Tibial artery (tissue), 4 donors: ENCODE measurements at regions not wholly inside any gene's neighbourhood (a gene's known extent, or its start where the extent isn't known, plus 50 kb on each side); places are given as distances from the start of the nearest gene placed in this dataset.
"Not testable (repeated sequence)": the region's sequence is repeated elsewhere in the genome, so short reads cannot be mapped to it uniquely, and the experiment has no call there.

ENCODE experiments used
- DNase-seq, 2 donors: peaks; one replicate each; pipeline ENCODE4 v3.0.0-alpha.2; 2019
- H3K27ac ChIP-seq, 2 donors: fragments of 200-600 bp; sonication (generic) in 1 of 2; 1 replicate in 1 of 2; 2 replicates in 1 of 2; pipeline ENCODE4 v1.5.1; 2018 to 2019; ENCODE audit warnings: mild to moderate bottlenecking in 1 of 2
- H3K27me3 ChIP-seq, 2 donors: fragments of 200-600 bp; sonication (generic) in 1 of 2; one replicate each; pipeline versions ENCODE4 v1.5.1 to v1.6.0; 2016 to 2019
- H3K36me3 ChIP-seq, 3 donors: fragments of 200-600 bp; sonication (generic) in 2 of 3; one replicate each; pipeline ENCODE4 v1.5.1; 2016 to 2019; ENCODE audit warnings: mild to moderate bottlenecking in 2 of 3
- H3K4me1 ChIP-seq, 4 donors: fragments of 200-600 bp; sonication (generic) in 2 of 4; 1 replicate in 3 of 4; 2 replicates in 1 of 4; pipeline ENCODE4 v1.5.1; 2016 to 2019
- H3K4me3 ChIP-seq, 2 donors: fragments of 200-600 bp; sonication (generic) in 1 of 2; 1 replicate in 1 of 2; 2 replicates in 1 of 2; pipeline ENCODE4 v1.5.1; 2018 to 2019; ENCODE audit warnings: mild to moderate bottlenecking in 2 of 2
- H3K9me3 ChIP-seq, 3 donors: fragments of 200-600 bp; sonication (generic) in 1 of 3; one replicate each; pipeline ENCODE4 v1.5.1; 2016 to 2019
- intact Hi-C: fragments of 100-400 bp; cut with DNase I; formaldehyde crosslinking; loops from one replicate; pipeline ENCODE4 v1.15.0; 2023; ENCODE audit warnings: low total_unique reads
- TF ChIP-seq, protein P1 (sequence below), 2 experiments: fragments of 200-600 bp in 1 of 2; fragments of 450-650 bp in 1 of 2; IDR thresholded peaks; one replicate each; pipeline ENCODE4 v1.5.1; 2017 to 2019; ENCODE audit warnings: antibody characterized with exemption in 2 of 2, mild to moderate bottlenecking in 1 of 2, moderate library complexity in 1 of 2

DNA sequence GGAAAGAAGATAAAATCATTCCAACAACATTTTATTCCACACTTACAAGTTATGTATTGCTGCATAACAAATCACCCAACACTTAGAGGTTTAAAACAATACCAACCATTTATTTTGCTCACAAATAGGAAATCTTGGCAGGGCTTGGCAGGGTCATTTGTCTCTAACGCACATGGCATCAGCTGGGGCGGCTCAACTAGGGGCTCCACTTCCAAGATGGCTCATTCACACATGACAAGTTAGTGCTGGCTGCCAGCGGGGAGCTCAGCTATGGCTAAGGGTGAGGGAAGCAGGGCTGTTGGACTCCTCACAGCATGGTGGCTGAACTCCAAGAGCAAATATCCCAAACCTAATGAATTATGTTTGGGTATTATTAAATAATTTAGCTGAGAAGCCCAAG lies 377.0 kb downstream of the ZNF674 start:
- no peak for DNase-seq
- TF ChIP-seq, protein P1, sequence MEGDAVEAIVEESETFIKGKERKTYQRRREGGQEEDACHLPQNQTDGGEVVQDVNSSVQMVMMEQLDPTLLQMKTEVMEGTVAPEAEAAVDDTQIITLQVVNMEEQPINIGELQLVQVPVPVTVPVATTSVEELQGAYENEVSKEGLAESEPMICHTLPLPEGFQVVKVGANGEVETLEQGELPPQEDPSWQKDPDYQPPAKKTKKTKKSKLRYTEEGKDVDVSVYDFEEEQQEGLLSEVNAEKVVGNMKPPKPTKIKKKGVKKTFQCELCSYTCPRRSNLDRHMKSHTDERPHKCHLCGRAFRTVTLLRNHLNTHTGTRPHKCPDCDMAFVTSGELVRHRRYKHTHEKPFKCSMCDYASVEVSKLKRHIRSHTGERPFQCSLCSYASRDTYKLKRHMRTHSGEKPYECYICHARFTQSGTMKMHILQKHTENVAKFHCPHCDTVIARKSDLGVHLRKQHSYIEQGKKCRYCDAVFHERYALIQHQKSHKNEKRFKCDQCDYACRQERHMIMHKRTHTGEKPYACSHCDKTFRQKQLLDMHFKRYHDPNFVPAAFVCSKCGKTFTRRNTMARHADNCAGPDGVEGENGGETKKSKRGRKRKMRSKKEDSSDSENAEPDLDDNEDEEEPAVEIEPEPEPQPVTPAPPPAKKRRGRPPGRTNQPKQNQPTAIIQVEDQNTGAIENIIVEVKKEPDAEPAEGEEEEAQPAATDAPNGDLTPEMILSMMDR (IDR thresholded peaks at IDR 0.05), result no peak
- Histone ChIP-seq H3K36me3 (no peaks in the 10 kb centered on the region), H3K4me3 (no peak overlapping the region), H3K27ac (no peak overlapping the region), H3K4me1 (peaks cover 0 to 16% (median 3%) of the 10 kb centered on the region in 4 donors), H3K27me3 (no peaks in the 10 kb centered on the region), H3K9me3 (peaks cover 0 to 8% (median 5%) of the 10 kb centered on the region in 3 donors)
- intact Hi-C loops, result no loop called here

DNA sequence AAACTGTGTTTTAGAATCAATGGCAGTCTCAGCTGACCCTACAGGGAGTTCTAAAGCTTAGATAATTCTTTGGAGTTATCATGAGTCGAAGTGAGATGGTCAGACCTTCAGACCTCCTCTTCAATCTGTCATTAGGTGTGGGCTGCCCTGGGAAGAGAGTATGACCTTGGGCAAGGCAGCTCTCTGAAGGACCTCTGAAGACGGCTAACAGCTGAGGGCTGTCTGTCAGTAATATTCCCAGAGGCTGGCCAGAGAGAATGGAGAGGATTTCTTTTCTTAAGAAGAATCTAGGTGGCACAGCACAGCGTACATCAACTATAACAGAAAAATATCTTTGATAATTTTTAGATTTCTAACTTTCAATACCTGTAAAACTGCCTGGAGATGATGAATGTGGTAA lies 379.4 kb downstream of the ZNF674 start:
- Histone ChIP-seq H3K27ac (peak overlapping the region in 1 of 2 donors; percentile 44), H3K36me3 (no peaks in the 10 kb centered on the region), H3K27me3 (no peaks in the 10 kb centered on the region), H3K4me1 (peaks cover 0 to 16% (median 3%) of the 10 kb centered on the region in 4 donors), H3K4me3 (no peak overlapping the region), H3K9me3 (no peaks in the 10 kb centered on the region)
- TF ChIP-seq, protein P1 (IDR thresholded peaks at IDR 0.05), result no peak
- no peak for DNase-seq
- intact Hi-C loops, result no loop called here

DNA sequence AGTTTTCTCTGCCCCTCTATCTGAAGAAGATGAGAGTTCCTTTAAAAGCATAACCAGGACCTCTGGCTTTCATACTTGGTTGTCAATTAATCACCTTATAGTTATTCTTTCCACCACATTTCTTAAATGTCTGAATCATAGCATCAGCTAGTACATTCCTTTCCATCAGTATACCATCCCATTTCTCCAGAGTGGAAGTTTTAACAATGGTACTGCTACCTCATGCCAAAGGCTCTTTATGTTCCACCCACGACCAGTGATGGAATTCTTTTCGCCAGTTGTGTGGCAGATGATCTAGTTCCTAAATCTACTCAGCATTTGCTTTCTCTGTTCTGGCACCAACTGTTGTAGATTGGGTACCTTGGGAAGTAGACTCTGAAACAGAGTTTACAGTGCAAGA lies 379.8 kb downstream of the ZNF674 start:
- no peak for DNase-seq
- no peak overlapping the region for H3K4me3 ChIP-seq
- H3K36me3 ChIP-seq, result no peaks in the 10 kb centered on the region
- H3K27ac ChIP-seq, result peak overlapping the region in 1 of 2 donors; percentile 44
- H3K9me3 ChIP-seq, result no peaks in the 10 kb centered on the region
- TF ChIP-seq, protein P1 (IDR thresholded peaks at IDR 0.05), result no peak
- intact Hi-C loops, result no loop called here
- H3K27me3 ChIP-seq, result no peaks in the 10 kb centered on the region
- H3K4me1 ChIP-seq, result peaks cover 0 to 16% (median 3%) of the 10 kb centered on the region in 4 donors

DNA sequence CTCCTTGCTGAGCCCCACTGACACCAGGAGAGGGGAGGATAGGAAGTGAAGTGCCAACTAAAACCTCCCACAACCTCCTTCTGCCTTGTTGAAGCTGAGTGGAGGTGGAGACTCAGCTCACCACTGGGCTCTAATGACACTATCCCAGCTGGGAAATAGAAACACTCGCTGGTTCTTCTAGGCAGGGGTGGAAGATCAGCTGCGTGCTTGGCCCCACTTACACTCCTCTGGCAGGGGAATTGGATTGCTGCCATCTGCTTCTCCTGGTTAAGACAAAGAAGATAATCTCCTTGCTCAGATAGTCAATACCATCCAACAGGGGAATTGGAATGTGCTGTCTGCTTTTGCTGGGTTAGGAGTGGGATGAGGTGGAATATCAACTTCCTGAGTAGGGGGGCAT lies 392.5 kb downstream of the ZNF674 start:
- Histone ChIP-seq H3K4me3 (no peak overlapping the region), H3K4me1 (no peaks in the 10 kb centered on the region), H3K9me3 (no peaks in the 10 kb centered on the region), H3K27me3 (no peaks in the 10 kb centered on the region), H3K27ac (no peak overlapping the region), H3K36me3 (no peaks in the 10 kb centered on the region)
- intact Hi-C loops, result no loop called here
- no peak for DNase-seq
- TF ChIP-seq, protein P1 (IDR thresholded peaks at IDR 0.05), result no peak

DNA sequence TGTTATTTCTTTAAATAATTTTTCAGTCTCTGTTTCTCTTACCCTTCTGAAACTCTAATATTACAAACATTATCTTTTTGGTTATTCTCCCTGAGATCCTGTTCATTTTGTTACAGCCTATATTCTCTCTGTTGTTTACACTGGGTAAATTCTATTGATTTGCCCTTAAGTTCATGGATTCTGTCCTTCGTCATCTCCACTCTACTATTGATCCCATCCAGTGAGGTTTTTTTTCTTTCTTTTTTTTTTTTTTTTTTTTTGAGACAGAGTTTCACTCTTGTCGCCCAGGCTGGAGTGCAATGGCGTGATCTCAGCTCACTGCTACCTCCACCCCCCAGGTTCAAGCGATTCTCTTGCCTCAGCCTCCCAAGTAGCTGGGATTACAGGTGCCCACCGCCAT lies 393.9 kb downstream of the ZNF674 start:
- DNase-seq, H3K36me3 ChIP-seq, H3K27ac ChIP-seq, H3K27me3 ChIP-seq, intact Hi-C loops, H3K4me1 ChIP-seq, H3K4me3 ChIP-seq, H3K9me3 ChIP-seq: not testable (repeated sequence)

DNA sequence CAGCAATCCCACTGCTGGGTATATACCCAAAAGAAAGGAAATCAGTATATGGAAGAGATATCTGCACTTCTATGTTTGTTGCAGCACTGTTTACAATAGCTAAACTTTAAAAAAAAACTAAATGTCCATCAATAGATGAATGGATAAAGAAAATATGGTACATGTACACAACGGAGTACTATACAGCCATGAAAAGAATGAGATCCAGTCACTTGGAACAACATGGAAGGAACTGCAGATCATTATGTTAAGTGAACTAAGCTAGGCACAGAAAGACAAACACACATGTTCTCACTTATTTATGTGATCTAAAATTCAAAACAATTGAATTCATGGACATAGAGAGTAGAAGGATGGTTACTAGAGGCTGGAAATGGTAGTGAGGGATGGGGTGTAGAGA lies 400.7 kb downstream of the ZNF674 start:
- Histone ChIP-seq H3K27me3 (no peaks in the 10 kb centered on the region), H3K4me3 (no peak overlapping the region), H3K36me3 (no peaks in the 10 kb centered on the region), H3K4me1 (no peaks in the 10 kb centered on the region), H3K9me3 (no peaks in the 10 kb centered on the region), H3K27ac (no peak overlapping the region)
- intact Hi-C loops, result no loop called here
- TF ChIP-seq, protein P1 (IDR thresholded peaks at IDR 0.05), result no peak
- DNase-seq, result no peak
